ENCODE measurements at regions not wholly inside any gene's neighbourhood (a gene's known extent, or its start where the extent isn't known, plus 50 kb on each side); places are given as distances from the start of the nearest gene placed in this dataset.

DNA sequence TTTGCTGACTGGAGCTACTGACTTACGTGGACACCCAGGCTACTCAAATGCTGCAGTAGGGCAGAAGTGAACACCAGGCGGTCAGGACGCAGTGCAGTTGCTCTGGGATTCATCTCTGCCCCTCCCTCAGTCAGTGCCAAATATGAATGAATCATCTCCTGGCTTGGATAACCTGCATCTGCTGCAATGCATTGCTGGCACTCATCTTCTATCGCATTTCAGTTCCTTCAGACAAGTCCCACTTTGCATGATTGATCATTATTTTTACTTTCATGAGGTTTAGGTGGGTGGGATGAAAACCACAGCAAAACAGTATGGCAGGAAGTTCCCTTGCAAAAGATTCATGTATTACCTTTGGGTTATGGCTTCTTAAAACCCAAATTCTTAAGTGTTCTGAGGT, 224.6 kb upstream of the NRP1 start:
- Histone ChIP-seq H3K36me3 (no peaks in the 10 kb centered on the region), H3K27me3 (no peaks in the 10 kb centered on the region), H3K4me3 (no peak overlapping the region), H3K4me1 (peaks cover 6% of the 10 kb centered on the region), H3K9me3 (no peaks in the 10 kb centered on the region), H3K27ac (no peak overlapping the region)
- intact Hi-C loops (cut with DNase I): no loop called here
- TF ChIP-seq, protein P1, sequence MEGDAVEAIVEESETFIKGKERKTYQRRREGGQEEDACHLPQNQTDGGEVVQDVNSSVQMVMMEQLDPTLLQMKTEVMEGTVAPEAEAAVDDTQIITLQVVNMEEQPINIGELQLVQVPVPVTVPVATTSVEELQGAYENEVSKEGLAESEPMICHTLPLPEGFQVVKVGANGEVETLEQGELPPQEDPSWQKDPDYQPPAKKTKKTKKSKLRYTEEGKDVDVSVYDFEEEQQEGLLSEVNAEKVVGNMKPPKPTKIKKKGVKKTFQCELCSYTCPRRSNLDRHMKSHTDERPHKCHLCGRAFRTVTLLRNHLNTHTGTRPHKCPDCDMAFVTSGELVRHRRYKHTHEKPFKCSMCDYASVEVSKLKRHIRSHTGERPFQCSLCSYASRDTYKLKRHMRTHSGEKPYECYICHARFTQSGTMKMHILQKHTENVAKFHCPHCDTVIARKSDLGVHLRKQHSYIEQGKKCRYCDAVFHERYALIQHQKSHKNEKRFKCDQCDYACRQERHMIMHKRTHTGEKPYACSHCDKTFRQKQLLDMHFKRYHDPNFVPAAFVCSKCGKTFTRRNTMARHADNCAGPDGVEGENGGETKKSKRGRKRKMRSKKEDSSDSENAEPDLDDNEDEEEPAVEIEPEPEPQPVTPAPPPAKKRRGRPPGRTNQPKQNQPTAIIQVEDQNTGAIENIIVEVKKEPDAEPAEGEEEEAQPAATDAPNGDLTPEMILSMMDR (IDR thresholded peaks at IDR 0.05): no peak
- no peak for TF ChIP-seq POLR2A (IDR thresholded peaks at IDR 0.05)
- DNase-seq (ENCODE audit: extremely low spot score in 2 of 2): no peak

DNA sequence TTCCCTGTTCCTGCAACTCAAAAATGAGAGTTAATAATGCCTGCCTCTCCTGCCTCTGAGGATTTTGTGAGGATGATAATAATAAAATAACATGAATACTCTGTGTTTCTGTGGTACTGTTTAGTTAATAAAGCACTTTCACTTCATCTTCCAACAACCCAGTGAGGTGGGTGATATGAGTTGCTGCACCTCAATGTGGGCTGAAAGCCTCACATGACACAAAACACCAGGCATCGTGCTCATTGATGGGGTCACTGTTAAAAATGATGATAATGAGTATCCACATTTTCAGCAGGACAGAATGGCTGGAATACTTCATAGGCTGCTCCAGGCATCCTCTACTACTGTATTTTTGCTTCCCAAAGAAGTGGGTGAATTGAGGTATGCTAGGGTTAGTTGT, 222.8 kb upstream of the NRP1 start:
- H3K36me3 ChIP-seq: no peaks in the 10 kb centered on the region
- no peaks in the 10 kb centered on the region for H3K9me3 ChIP-seq
- intact Hi-C loops (cut with DNase I): no loop called here
- H3K4me3 ChIP-seq: no peak overlapping the region
- DNase-seq (ENCODE audit: extremely low spot score in 2 of 2): no peak
- no peaks in the 10 kb centered on the region for H3K27me3 ChIP-seq
- peaks cover 6% of the 10 kb centered on the region for H3K4me1 ChIP-seq
- TF ChIP-seq POLR2A (IDR thresholded peaks at IDR 0.05) (no peak), POLR2AphosphoS5 (IDR thresholded peaks at IDR 0.05; ENCODE audit: insufficient read depth in 1 of 2, low read depth in 1 of 2) (no peak)
- TF ChIP-seq, protein P1 (IDR thresholded peaks at IDR 0.05): no peak
- H3K27ac ChIP-seq: no peak overlapping the region

DNA sequence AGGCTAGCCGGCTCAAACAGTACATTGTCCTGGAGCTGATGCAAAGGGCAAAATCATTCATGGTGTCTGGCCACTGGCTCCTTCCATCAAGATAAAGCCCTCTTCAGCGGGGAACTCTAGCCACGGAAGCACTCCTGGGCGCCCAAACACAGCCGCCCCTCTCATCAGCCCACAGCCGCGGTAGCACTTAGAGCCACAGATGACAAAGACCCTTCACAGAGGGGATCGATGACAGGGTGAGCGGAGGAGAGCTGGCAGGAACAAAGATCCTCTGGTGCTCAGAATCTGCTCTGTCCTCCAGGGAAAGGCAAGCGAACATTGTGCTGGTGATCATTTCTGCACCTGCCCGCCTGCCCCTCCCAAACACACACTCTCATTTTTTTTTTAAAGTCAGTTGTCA, 222.2 kb upstream of the NRP1 start:
- no peak for DNase-seq (ENCODE audit: extremely low spot score in 2 of 2)
- no peaks in the 10 kb centered on the region for H3K36me3 ChIP-seq
- peaks cover 6% of the 10 kb centered on the region for H3K4me1 ChIP-seq
- no peaks in the 10 kb centered on the region for H3K9me3 ChIP-seq
- H3K4me3 ChIP-seq: no peak overlapping the region
- intact Hi-C loops (cut with DNase I): no loop called here
- TF ChIP-seq POLR2AphosphoS5 (IDR thresholded peaks at IDR 0.05; ENCODE audit: insufficient read depth in 1 of 2, low read depth in 1 of 2) (no peak), POLR2A (IDR thresholded peaks at IDR 0.05) (no peak)
- TF ChIP-seq, protein P1 (IDR thresholded peaks at IDR 0.05): no peak
- no peak overlapping the region for H3K27ac ChIP-seq
- no peaks in the 10 kb centered on the region for H3K27me3 ChIP-seq

DNA sequence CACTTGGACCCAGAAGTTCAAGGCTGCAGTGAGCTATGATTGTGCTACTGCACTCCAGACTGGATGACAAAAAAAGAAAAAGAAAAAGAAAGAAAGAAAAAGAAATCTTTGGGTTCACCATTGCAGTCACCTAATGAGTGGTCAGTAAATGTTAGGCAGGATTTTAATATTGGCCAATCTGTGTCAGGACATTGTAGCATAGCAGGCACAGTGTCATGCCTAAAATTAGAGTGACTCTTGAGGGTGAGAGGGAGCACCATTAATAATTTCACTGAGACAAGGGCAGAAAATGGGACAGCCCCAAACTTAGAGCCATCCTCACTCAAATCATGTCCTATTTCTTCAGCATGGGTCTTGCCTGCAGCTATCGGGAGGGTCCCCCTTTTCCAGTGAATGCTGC, 221.6 kb upstream of the NRP1 start:
- H3K36me3 ChIP-seq: no peaks in the 10 kb centered on the region
- DNase-seq (ENCODE audit: extremely low spot score in 2 of 2): no peak
- no peaks in the 10 kb centered on the region for H3K9me3 ChIP-seq
- TF ChIP-seq, protein P1 (IDR thresholded peaks at IDR 0.05): no peak
- no peak for TF ChIP-seq POLR2AphosphoS5 (IDR thresholded peaks at IDR 0.05; ENCODE audit: insufficient read depth in 1 of 2, low read depth in 1 of 2)
- TF ChIP-seq POLR2A (IDR thresholded peaks at IDR 0.05): no peak
- no peak overlapping the region for H3K4me3 ChIP-seq
- H3K27ac ChIP-seq: no peak overlapping the region
- intact Hi-C loops (cut with DNase I): no loop called here
- H3K4me1 ChIP-seq: peaks cover 6% of the 10 kb centered on the region
- no peaks in the 10 kb centered on the region for H3K27me3 ChIP-seq

DNA sequence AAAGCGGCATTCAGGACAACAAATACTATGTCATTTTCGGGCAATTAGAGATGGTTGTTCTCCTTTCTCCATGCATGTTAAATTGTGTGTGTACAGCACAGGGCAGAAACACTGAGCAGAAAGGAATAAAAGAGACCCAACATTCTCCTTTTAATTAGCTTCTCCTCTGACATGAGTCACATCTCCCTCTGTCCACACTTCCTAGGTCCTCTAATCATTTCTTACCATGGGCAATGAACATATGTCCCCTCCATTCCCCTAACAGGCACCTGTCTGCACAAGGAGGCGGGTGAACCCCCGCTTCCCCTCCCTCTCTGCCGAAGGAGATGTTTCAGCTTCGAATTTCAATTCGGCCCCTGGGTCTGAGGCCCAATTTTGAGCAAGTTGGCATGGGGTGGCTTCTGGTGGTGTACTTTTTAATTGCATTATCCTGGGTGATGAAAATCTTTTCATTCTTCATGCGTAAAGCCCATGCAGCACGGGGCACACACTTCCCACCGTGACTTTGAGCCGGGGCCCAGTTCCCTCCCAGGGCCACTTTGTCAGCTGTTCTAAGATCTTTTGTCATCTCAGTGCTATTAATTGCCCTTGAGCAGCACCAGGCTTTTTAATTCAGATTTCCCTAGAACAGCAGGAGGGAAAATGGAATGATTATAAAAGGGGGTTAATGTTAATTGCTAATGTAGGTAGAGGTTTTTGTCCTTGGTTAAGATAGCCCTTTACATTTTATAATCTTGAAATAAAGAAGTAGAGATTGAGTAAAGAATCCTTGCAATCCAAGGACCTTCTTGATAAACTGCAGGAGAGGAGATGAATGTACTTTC, 219.5 kb upstream of the NRP1 start:
- H3K4me3 ChIP-seq: no peak overlapping the region
- DNase-seq (ENCODE audit: extremely low spot score in 2 of 2): no peak
- peaks cover 2% of the 10 kb centered on the region for H3K4me1 ChIP-seq
- no peaks in the 10 kb centered on the region for H3K9me3 ChIP-seq
- no peaks in the 10 kb centered on the region for H3K27me3 ChIP-seq
- intact Hi-C loops (cut with DNase I): no loop called here
- H3K36me3 ChIP-seq: no peaks in the 10 kb centered on the region
- TF ChIP-seq POLR2AphosphoS5 (IDR thresholded peaks at IDR 0.05; ENCODE audit: insufficient read depth in 1 of 2, low read depth in 1 of 2) (no peak), POLR2A (IDR thresholded peaks at IDR 0.05) (no peak)
- TF ChIP-seq, protein P1 (IDR thresholded peaks at IDR 0.05): no peak
- no peak overlapping the region for H3K27ac ChIP-seq
